ENCODE measurements at regions not wholly inside any gene's neighbourhood (a gene's known extent, or its start where the extent isn't known, plus 50 kb on each side); places are given as distances from the start of the nearest gene placed in this dataset.

GRCh38 chr6:100155141-100155540 is 161.1 kb upstream of the MCHR2 start:
- no peak for TF ChIP-seq BRCA1 (IDR thresholded peaks at IDR 0.05; ENCODE audit: low read depth, low read length)
- no peak for TF ChIP-seq POLR2AphosphoS5 (IDR thresholded peaks at IDR 0.05; ENCODE audit: low read length)
- TF ChIP-seq ZNF24 (IDR thresholded peaks at IDR 0.05): no peak
- TF ChIP-seq CBX5 (IDR thresholded peaks at IDR 0.05; ENCODE audit: low read depth): no peak
- TF ChIP-seq REST (IDR thresholded peaks at IDR 0.05; ENCODE audit: low read depth, low read length): no peak
- TF ChIP-seq CTCF (IDR thresholded peaks at IDR 0.05 in 2 of 3, conservative IDR thresholded peaks at IDR 0.05 in 1 of 3; ENCODE audit: control insufficient read depth in 2 of 3, extremely low read depth in 1 of 3, insufficient read depth in 1 of 3, low read depth in 3 of 3, low read length in 3 of 3): no peak
- TF ChIP-seq YY1 (IDR thresholded peaks at IDR 0.05; ENCODE audit: low read depth, low read length): no peak
- TF ChIP-seq RCOR1 (conservative IDR thresholded peaks at IDR 0.05; ENCODE audit: low read depth, low read length): no peak
- TF ChIP-seq ESRRA (IDR thresholded peaks at IDR 0.05; ENCODE audit: low read length): no peak

All from GM12878 (cell line).